Skeletal muscle tissue (tissue), 3 donors: ENCODE measurements at regions not wholly inside any gene's neighbourhood (a gene's known extent, or its start where the extent isn't known, plus 50 kb on each side); places are given as distances from the start of the nearest gene placed in this dataset.

ENCODE experiments used
- H3K27ac ChIP-seq: one replicate; pipeline ENCODE4 v1.7.0; 2013; ENCODE audit warnings: mild to moderate bottlenecking, low read depth, low read length, inconsistent platforms
- H3K27me3 ChIP-seq, 3 donors: one replicate each; pipeline ENCODE4 v1.7.0; 2013; ENCODE audit warnings: low read length in 3 of 3; ENCODE audit not compliant: control insufficient read depth in 3 of 3, insufficient read depth in 3 of 3
- H3K36me3 ChIP-seq, 3 donors: one replicate each; pipeline ENCODE4 v1.7.0; 2013; ENCODE audit warnings: low read length in 3 of 3; ENCODE audit not compliant: control insufficient read depth in 3 of 3, insufficient read depth in 3 of 3
- H3K4me1 ChIP-seq, 3 donors: one replicate each; pipeline ENCODE4 v1.7.0; 2013; ENCODE audit warnings: low read length in 3 of 3, mild to moderate bottlenecking in 3 of 3; ENCODE audit not compliant: control insufficient read depth in 3 of 3, insufficient read depth in 3 of 3
- H3K4me3 ChIP-seq, 3 donors: one replicate each; pipeline ENCODE4 v1.7.0; 2013; ENCODE audit warnings: low read length in 3 of 3
- H3K9ac ChIP-seq, 3 donors: one replicate each; pipeline ENCODE4 v1.7.0; 2013; ENCODE audit warnings: low read length in 3 of 3, mild to moderate bottlenecking in 3 of 3, moderate library complexity in 2 of 3, low read depth in 1 of 3
- H3K9me3 ChIP-seq, 3 donors: one replicate each; pipeline ENCODE4 v1.7.0; 2013; ENCODE audit warnings: low read length in 3 of 3; ENCODE audit not compliant: control insufficient read depth in 3 of 3
- donor health status: Osteomylitis.

GRCh38 chr4:188197566-188197965 lies 58.3 kb downstream of the TRIML1 start:
- no peaks in the 10 kb centered on the region for H3K9me3 ChIP-seq
- no peaks in the 10 kb centered on the region for H3K27me3 ChIP-seq
- no peaks in the 10 kb centered on the region for H3K4me1 ChIP-seq
- no peaks in the 10 kb centered on the region for H3K36me3 ChIP-seq
- H3K27ac ChIP-seq, result no peak overlapping the region
- H3K9ac ChIP-seq, result no peak overlapping the region
- no peak overlapping the region for H3K4me3 ChIP-seq

GRCh38 chr4:188198982-188199792 lies 59.9 kb downstream of the TRIML1 start:
- no peaks in the 10 kb centered on the region for H3K36me3 ChIP-seq
- H3K27me3 ChIP-seq, result no peaks in the 10 kb centered on the region
- H3K9ac ChIP-seq, result no peak overlapping the region
- no peaks in the 10 kb centered on the region for H3K9me3 ChIP-seq
- H3K4me3 ChIP-seq, result no peak overlapping the region
- no peak overlapping the region for H3K27ac ChIP-seq
- no peaks in the 10 kb centered on the region for H3K4me1 ChIP-seq

GRCh38 chr4:188201851-188202250 lies 62.6 kb downstream of the TRIML1 start:
- Histone ChIP-seq H3K36me3 (no peaks in the 10 kb centered on the region), H3K27me3 (no peaks in the 10 kb centered on the region), H3K9ac (no peak overlapping the region), H3K4me3 (no peak overlapping the region), H3K27ac (no peak overlapping the region), H3K4me1 (no peaks in the 10 kb centered on the region), H3K9me3 (no peaks in the 10 kb centered on the region)

GRCh38 chr4:188206783-188207182 lies 67.5 kb downstream of the TRIML1 start:
- no peak overlapping the region for H3K27ac ChIP-seq
- no peaks in the 10 kb centered on the region for H3K4me1 ChIP-seq
- no peak overlapping the region for H3K9ac ChIP-seq
- no peak overlapping the region for H3K4me3 ChIP-seq
- H3K9me3 ChIP-seq, result no peaks in the 10 kb centered on the region
- H3K27me3 ChIP-seq, result no peaks in the 10 kb centered on the region
- no peaks in the 10 kb centered on the region for H3K36me3 ChIP-seq

- Histone ChIP-seq H3K9ac (no peak overlapping the region), H3K9me3 (no peaks in the 10 kb centered on the region), H3K4me3 (no peak overlapping the region), H3K27ac (no peak overlapping the region), H3K27me3 (no peaks in the 10 kb centered on the region), H3K36me3 (no peaks in the 10 kb centered on the region), H3K4me1 (no peaks in the 10 kb centered on the region)
Observed at GRCh38 chr4:188214861-188215260, 75.6 kb downstream of the TRIML1 start.

GRCh38 chr4:188218392-188218791 lies 79.2 kb downstream of the TRIML1 start:
- Histone ChIP-seq H3K27me3 (no peaks in the 10 kb centered on the region), H3K27ac (no peak overlapping the region), H3K36me3 (no peaks in the 10 kb centered on the region), H3K4me1 (no peaks in the 10 kb centered on the region), H3K4me3 (no peak overlapping the region), H3K9me3 (no peaks in the 10 kb centered on the region), H3K9ac (no peak overlapping the region)

GRCh38 chr4:188220006-188220405 lies 80.8 kb downstream of the TRIML1 start:
- no peaks in the 10 kb centered on the region for H3K4me1 ChIP-seq
- no peaks in the 10 kb centered on the region for H3K27me3 ChIP-seq
- H3K4me3 ChIP-seq, result no peak overlapping the region
- H3K27ac ChIP-seq, result no peak overlapping the region
- no peaks in the 10 kb centered on the region for H3K9me3 ChIP-seq
- no peaks in the 10 kb centered on the region for H3K36me3 ChIP-seq
- no peak overlapping the region for H3K9ac ChIP-seq

GRCh38 chr4:188221090-188221489 lies 81.8 kb downstream of the TRIML1 start:
- no peaks in the 10 kb centered on the region for H3K36me3 ChIP-seq
- H3K4me1 ChIP-seq, result no peaks in the 10 kb centered on the region
- no peak overlapping the region for H3K27ac ChIP-seq
- no peaks in the 10 kb centered on the region for H3K9me3 ChIP-seq
- H3K4me3 ChIP-seq, result no peak overlapping the region
- H3K27me3 ChIP-seq, result no peaks in the 10 kb centered on the region
- H3K9ac ChIP-seq, result no peak overlapping the region

GRCh38 chr4:188228279-188228678 lies 89.0 kb downstream of the TRIML1 start:
- H3K9me3 ChIP-seq, result no peaks in the 10 kb centered on the region
- H3K4me1 ChIP-seq, result no peaks in the 10 kb centered on the region
- no peak overlapping the region for H3K27ac ChIP-seq
- H3K9ac ChIP-seq, result no peak overlapping the region
- H3K4me3 ChIP-seq, result no peak overlapping the region
- no peaks in the 10 kb centered on the region for H3K27me3 ChIP-seq
- no peaks in the 10 kb centered on the region for H3K36me3 ChIP-seq

GRCh38 chr4:188232428-188232827 lies 93.2 kb downstream of the TRIML1 start:
- no peaks in the 10 kb centered on the region for H3K27me3 ChIP-seq
- H3K36me3 ChIP-seq, result no peaks in the 10 kb centered on the region
- no peak overlapping the region for H3K9ac ChIP-seq
- H3K9me3 ChIP-seq, result no peaks in the 10 kb centered on the region
- no peak overlapping the region for H3K27ac ChIP-seq
- H3K4me3 ChIP-seq, result no peak overlapping the region
- H3K4me1 ChIP-seq, result no peaks in the 10 kb centered on the region
